ENCODE measurements at regions not wholly inside any gene's neighbourhood (a gene's known extent, or its start where the extent isn't known, plus 50 kb on each side); places are given as distances from the start of the nearest gene placed in this dataset.

DNA sequence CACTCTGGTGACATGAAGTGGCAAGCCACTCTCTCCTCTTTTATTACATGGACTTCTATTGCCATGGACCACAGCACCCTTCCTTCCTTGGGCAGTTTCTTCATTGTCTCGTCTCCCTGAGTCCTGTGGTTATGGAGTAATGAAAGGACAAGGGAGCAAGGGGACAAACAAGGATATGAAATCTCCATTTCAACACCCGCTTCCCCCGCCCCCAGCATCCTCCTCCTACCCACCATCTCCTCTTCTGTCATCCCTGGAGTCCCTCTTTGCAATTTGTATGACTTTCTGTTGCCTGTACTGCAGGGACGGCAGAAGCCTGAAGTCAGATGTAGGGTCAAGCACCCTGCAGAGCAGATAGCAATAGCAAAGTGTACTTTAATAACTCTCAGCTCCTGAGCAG, 300.7 kb upstream of the CLINT1 start:
- Histone ChIP-seq H3K27me3 (ENCODE audit: control insufficient read depth, insufficient read depth, low read length) (no peaks in the 10 kb centered on the region), H3K9me3 (ENCODE audit: control insufficient read depth, low read length) (no peaks in the 10 kb centered on the region), H3K4me1 (ENCODE audit: control insufficient read depth, insufficient read depth, low read length) (no peaks in the 10 kb centered on the region), H3K9ac (ENCODE audit: low read length) (no peak overlapping the region), H3K36me3 (ENCODE audit: control insufficient read depth, insufficient read depth, low read length) (no peaks in the 10 kb centered on the region), H3K4me3 (ENCODE audit: low read length) (no peak overlapping the region)

DNA sequence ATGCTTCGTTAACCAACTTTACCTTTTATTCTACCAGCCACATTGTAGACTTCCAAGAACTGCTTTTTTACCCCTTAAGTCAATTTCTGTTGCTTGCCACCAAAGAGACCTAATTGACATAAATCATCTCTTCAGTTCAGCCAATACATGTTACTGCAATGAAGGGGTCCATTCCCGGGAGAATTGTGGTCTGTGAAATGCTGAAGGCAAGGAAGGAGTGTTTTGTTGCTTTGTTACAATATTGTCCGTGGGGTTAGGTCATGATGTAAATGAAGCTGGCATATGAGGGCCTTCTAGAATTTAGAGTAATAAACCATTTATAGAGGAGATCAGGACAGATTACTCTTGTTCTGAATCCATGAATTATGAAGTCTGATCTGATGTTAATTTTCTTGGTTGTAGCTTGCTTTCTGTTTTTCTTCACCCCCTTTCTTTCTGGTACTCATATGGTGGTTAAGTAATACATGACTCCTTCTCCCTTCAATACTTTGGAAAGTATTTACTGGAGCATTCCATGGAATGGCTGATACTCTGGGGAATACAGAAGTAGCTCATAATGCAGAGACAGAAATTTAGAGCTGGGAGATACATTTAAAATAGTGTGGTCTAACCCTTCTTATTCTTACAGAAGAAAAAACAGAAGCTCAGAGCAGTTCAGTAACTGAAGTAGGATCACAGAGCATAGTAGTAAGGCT, 297.0 kb upstream of the CLINT1 start:
- Histone ChIP-seq H3K4me3 (ENCODE audit: low read length) (no peak overlapping the region), H3K9ac (ENCODE audit: low read length) (no peak overlapping the region), H3K9me3 (ENCODE audit: control insufficient read depth, low read length) (no peaks in the 10 kb centered on the region), H3K36me3 (ENCODE audit: control insufficient read depth, insufficient read depth, low read length) (no peaks in the 10 kb centered on the region), H3K4me1 (ENCODE audit: control insufficient read depth, insufficient read depth, low read length) (no peaks in the 10 kb centered on the region), H3K27me3 (ENCODE audit: control insufficient read depth, insufficient read depth, low read length) (no peaks in the 10 kb centered on the region)

DNA sequence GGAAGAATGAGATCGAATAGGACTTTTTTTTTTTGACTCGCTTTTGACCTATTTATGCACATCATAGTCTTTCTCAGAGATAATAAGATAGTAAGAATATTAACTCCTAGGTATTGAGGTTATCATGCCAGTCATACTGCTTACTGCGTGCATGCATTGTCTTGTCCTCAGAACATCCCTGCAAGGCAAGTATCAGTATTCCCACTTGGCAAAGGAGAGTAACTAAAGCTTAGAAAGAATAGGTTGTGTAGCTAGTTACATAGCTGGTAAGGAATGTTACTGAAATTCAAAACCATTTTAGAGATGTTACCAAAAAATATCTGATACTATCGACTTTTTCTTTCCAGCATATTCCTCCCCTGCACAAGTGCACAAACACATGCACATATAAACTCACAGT, 296.1 kb upstream of the CLINT1 start:
- Histone ChIP-seq H3K36me3 (ENCODE audit: control insufficient read depth, insufficient read depth, low read length) (no peaks in the 10 kb centered on the region), H3K4me1 (ENCODE audit: control insufficient read depth, insufficient read depth, low read length) (no peaks in the 10 kb centered on the region)

DNA sequence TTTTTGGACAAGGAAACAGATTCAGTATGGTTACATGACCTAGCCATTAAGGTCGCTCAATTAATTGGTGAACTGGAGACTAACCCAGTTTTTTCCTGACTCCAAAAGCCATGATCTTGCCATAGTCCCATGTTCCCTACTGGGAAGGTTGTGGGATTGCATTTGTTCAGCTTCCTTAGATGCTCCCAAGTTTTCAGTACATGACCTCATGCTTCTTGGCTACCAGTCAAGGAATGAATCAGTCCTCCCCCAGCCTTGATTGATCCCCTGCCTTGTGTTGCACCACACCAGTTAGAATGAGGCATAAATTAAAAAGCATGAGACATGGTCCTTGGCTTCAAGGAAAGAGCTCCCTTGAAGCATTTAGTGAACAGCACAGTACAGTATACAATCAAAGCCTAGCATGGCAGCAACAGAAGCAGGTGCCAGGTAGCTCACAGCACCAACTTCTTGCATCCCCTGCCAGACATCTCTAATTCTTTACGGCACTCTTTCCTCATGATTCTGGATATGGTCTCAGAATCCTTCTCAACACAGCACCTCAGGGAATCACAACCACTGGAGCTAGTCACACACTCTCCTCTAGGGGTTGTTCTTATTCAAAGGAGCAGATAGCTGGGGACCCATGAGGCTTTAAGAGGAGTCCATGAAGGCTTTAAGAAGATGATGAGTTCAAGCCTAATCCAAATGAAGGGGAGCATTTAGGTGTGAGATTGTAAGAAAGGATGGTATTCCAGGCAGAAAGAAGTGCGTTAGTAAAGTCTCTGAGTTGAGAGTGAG, 295.5 kb upstream of the CLINT1 start:
- Histone ChIP-seq H3K36me3 (ENCODE audit: control insufficient read depth, insufficient read depth, low read length) (no peaks in the 10 kb centered on the region), H3K4me1 (ENCODE audit: control insufficient read depth, insufficient read depth, low read length) (no peaks in the 10 kb centered on the region), H3K9ac (ENCODE audit: low read length) (no peak overlapping the region), H3K27me3 (ENCODE audit: control insufficient read depth, insufficient read depth, low read length) (no peaks in the 10 kb centered on the region), H3K4me3 (ENCODE audit: low read length) (no peak overlapping the region), H3K9me3 (ENCODE audit: control insufficient read depth, low read length) (no peaks in the 10 kb centered on the region)

More for the DNA sequence above, 296.1 kb upstream of the CLINT1 start:
- Histone ChIP-seq H3K9me3 (ENCODE audit: control insufficient read depth, low read length) (no peaks in the 10 kb centered on the region), H3K9ac (ENCODE audit: low read length) (no peak overlapping the region), H3K4me3 (ENCODE audit: low read length) (no peak overlapping the region), H3K27me3 (ENCODE audit: control insufficient read depth, insufficient read depth, low read length) (no peaks in the 10 kb centered on the region)

DNA sequence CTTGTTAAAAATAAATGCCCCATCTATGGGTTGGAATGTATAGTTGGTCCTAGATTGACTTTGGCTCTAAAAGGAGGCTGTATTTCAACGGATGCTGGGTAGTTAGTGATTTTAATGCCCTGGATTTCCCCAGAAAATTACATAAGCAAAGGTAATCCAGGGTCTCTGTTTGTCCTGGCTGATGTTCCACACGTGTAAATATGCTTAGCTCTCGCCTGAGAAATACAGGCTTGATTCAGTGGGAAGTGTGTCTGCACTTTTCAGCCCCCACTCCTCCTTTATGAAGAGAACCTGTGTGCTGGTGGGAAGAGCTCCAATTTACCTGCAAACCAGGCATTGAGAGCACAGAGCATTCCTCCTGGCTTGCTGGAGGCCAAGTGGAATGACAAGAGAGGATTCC, 294.6 kb upstream of the CLINT1 start:
- H3K4me3 ChIP-seq (ENCODE audit: low read length): no peak overlapping the region
- no peaks in the 10 kb centered on the region for H3K4me1 ChIP-seq (ENCODE audit: control insufficient read depth, insufficient read depth, low read length)
- H3K27me3 ChIP-seq (ENCODE audit: control insufficient read depth, insufficient read depth, low read length): no peaks in the 10 kb centered on the region
- H3K9ac ChIP-seq (ENCODE audit: low read length): no peak overlapping the region
- no peaks in the 10 kb centered on the region for H3K9me3 ChIP-seq (ENCODE audit: control insufficient read depth, low read length)
- H3K36me3 ChIP-seq (ENCODE audit: control insufficient read depth, insufficient read depth, low read length): no peaks in the 10 kb centered on the region

DNA sequence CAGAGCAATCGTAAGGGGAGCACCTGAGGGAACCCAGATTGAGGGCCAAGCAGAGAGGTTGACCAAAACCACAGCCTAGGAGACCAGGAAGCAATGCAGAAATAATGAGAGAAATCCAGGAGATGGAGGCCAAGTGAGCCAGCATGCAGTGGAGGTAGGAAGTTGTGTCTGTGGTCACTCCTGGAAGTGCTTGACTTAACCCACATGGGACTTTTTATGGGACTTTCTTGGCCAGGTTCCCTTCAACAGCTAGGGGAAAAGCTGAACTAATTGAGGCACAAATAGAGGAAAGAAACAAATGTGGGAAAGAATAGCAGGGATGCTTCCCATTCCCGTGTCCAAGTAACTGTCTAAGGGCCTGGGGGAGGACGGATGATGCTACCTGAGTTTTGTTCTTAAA, 293.2 kb upstream of the CLINT1 start:
- H3K9ac ChIP-seq (ENCODE audit: low read length): no peak overlapping the region
- no peaks in the 10 kb centered on the region for H3K4me1 ChIP-seq (ENCODE audit: control insufficient read depth, insufficient read depth, low read length)
- H3K9me3 ChIP-seq (ENCODE audit: control insufficient read depth, low read length): no peaks in the 10 kb centered on the region
- no peaks in the 10 kb centered on the region for H3K27me3 ChIP-seq (ENCODE audit: control insufficient read depth, insufficient read depth, low read length)
- no peak overlapping the region for H3K4me3 ChIP-seq (ENCODE audit: low read length)
- H3K36me3 ChIP-seq (ENCODE audit: control insufficient read depth, insufficient read depth, low read length): no peaks in the 10 kb centered on the region

DNA sequence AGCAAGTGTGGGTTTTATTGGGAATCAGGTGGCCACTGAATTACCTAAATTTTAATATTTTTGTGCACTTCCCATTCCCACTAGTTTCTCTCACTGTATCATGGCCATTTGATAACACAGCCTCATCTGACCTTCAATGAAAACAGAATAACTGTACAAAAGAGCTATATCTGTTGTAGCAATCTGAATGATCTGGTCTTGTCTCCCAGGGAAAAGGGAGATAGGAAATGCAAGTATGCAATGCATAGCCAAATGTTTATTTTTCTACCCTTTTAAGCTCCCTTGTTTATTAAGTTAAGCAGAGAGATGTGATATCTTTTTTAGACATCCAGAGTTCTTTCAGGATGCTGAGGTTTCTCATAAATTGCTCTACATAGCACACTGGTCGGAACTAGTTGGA, 288.3 kb upstream of the CLINT1 start:
- Histone ChIP-seq H3K4me1 (ENCODE audit: control insufficient read depth, insufficient read depth, low read length) (no peaks in the 10 kb centered on the region), H3K36me3 (ENCODE audit: control insufficient read depth, insufficient read depth, low read length) (no peaks in the 10 kb centered on the region), H3K4me3 (ENCODE audit: low read length) (no peak overlapping the region), H3K27me3 (ENCODE audit: control insufficient read depth, insufficient read depth, low read length) (no peaks in the 10 kb centered on the region), H3K9ac (ENCODE audit: low read length) (no peak overlapping the region), H3K9me3 (ENCODE audit: control insufficient read depth, low read length) (no peaks in the 10 kb centered on the region)

DNA sequence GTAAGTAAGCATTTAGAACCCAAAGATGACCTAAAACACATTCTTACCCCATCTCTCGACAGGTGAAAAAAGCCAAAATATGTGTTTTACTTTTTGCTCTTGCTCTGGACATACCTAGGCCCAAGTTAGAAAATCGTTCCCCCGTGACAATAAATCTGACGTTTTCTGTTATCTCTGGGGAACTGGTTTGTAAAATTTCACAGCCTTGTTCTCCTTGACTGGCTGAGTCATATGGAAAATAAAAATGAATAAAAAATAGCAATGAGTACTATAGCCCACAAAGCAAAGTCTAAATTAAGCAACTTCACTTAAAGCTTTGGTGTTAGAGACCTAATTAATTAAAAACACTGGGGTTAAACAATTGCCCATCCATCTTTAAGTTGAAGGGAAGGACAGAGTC, 286.9 kb upstream of the CLINT1 start:
- H3K9me3 ChIP-seq (ENCODE audit: control insufficient read depth, low read length): no peaks in the 10 kb centered on the region
- H3K4me1 ChIP-seq (ENCODE audit: control insufficient read depth, insufficient read depth, low read length): no peaks in the 10 kb centered on the region
- H3K9ac ChIP-seq (ENCODE audit: low read length): no peak overlapping the region
- no peaks in the 10 kb centered on the region for H3K36me3 ChIP-seq (ENCODE audit: control insufficient read depth, insufficient read depth, low read length)
- H3K27me3 ChIP-seq (ENCODE audit: control insufficient read depth, insufficient read depth, low read length): no peaks in the 10 kb centered on the region
- H3K4me3 ChIP-seq (ENCODE audit: low read length): no peak overlapping the region

DNA sequence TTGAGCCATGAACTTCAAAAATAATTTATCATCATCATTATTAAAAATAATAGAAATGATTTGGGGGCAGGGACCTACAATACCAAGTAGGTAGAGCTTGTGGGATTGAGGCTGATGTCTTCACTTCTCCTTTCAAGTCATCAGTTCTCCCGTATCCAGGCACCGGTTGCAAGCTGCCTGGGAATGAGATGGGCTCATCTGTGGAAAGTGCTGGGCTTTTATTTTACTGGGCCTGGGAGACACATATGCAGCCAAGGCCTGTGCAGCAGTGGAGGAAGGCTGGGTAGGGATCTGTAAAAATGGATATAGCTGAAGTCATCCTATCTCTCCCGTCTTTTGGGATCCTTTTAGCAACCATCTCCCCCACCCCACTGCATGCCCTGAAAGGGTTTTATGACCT, 284.1 kb upstream of the CLINT1 start:
- H3K36me3 ChIP-seq (ENCODE audit: control insufficient read depth, insufficient read depth, low read length): no peaks in the 10 kb centered on the region
- H3K4me3 ChIP-seq (ENCODE audit: low read length): no peak overlapping the region
- no peak overlapping the region for H3K9ac ChIP-seq (ENCODE audit: low read length)
- H3K4me1 ChIP-seq (ENCODE audit: control insufficient read depth, insufficient read depth, low read length): no peaks in the 10 kb centered on the region
- H3K27me3 ChIP-seq (ENCODE audit: control insufficient read depth, insufficient read depth, low read length): no peaks in the 10 kb centered on the region
- no peaks in the 10 kb centered on the region for H3K9me3 ChIP-seq (ENCODE audit: control insufficient read depth, low read length)

DNA sequence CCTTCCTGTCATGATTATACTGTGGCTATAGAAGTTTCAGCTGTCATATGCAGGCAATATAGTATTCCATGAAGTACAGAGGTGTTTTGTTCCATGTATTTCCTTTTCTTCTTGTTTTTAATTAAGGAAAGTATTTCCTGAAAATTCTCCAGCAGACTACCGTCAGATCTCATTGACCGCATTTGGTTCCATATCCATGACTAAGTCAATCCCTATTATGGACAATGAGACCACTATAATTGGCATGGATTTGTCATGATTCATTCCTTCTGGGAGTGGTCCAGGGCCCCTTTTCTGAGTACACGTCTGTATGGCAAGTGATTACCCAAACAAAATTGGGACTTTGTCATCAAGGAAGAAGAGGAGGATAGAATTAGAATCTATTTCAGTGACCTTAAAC, 283.2 kb upstream of the CLINT1 start:
- H3K27me3 ChIP-seq (ENCODE audit: control insufficient read depth, insufficient read depth, low read length): no peaks in the 10 kb centered on the region
- no peaks in the 10 kb centered on the region for H3K36me3 ChIP-seq (ENCODE audit: control insufficient read depth, insufficient read depth, low read length)
- no peak overlapping the region for H3K9ac ChIP-seq (ENCODE audit: low read length)
- no peak overlapping the region for H3K4me3 ChIP-seq (ENCODE audit: low read length)
- H3K4me1 ChIP-seq (ENCODE audit: control insufficient read depth, insufficient read depth, low read length): no peaks in the 10 kb centered on the region
- no peaks in the 10 kb centered on the region for H3K9me3 ChIP-seq (ENCODE audit: control insufficient read depth, low read length)

DNA sequence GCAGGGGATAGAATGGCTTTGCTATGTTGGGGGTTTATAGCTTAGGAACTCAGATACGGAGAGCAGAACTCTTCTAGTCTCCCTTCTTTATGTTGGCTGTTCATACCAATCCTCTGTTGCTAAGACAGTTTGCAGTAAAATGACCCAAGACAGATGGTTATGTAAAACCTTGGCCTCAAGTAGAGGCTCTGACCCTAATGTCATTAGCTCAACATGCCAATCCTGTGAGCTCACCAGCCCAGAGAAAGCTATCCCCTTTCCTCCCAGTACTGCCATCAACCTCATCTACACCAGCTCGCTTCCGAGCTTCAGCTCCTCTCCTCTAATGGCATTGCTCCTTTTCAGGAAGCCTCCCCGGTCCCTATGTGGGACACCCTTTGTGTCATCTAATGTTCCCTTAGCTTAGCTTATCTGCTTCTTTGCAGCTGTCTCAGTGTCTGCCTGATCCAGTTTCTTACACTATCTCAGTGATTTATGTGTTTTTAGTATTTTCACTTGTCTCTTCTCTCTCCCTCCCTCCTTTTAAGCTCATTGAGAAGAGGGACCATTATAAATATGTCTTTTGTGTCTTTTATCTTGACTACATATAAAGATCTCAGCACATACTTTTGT, 281.3 kb upstream of the CLINT1 start:
- Histone ChIP-seq H3K27me3 (ENCODE audit: control insufficient read depth, insufficient read depth, low read length) (no peaks in the 10 kb centered on the region), H3K9me3 (ENCODE audit: control insufficient read depth, low read length) (no peaks in the 10 kb centered on the region), H3K9ac (ENCODE audit: low read length) (no peak overlapping the region), H3K4me1 (ENCODE audit: control insufficient read depth, insufficient read depth, low read length) (no peaks in the 10 kb centered on the region), H3K36me3 (ENCODE audit: control insufficient read depth, insufficient read depth, low read length) (no peaks in the 10 kb centered on the region), H3K4me3 (ENCODE audit: low read length) (no peak overlapping the region)

DNA sequence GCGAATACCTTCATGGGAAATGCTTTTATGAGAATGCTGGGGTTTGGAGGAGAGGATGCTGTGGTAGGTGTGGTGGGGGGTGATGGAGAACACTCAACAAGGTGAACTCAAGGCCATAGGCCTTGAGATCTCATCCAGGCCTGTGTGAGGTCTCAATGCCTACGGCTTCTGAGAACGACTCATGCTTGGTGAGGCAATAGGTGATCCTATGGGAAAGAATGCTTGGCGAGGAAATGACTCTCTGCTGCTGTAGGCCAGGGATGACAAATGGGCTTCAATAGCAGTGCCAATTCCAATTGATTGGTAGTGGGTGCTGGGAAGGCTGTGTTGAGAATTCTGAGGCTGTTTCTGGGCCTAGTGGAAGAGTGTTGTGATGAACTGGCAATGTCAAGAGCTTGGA, 280.2 kb upstream of the CLINT1 start:
- Histone ChIP-seq H3K27me3 (ENCODE audit: control insufficient read depth, insufficient read depth, low read length) (no peaks in the 10 kb centered on the region), H3K4me1 (ENCODE audit: control insufficient read depth, insufficient read depth, low read length) (no peaks in the 10 kb centered on the region), H3K9me3 (ENCODE audit: control insufficient read depth, low read length) (no peaks in the 10 kb centered on the region), H3K4me3 (ENCODE audit: low read length) (no peak overlapping the region), H3K9ac (ENCODE audit: low read length) (no peak overlapping the region), H3K36me3 (ENCODE audit: control insufficient read depth, insufficient read depth, low read length) (no peaks in the 10 kb centered on the region)
